CD4-positive, alpha-beta T cell treated with Interleukin-1 beta for 1 hour (primary cell): ENCODE measurements at regions not wholly inside any gene's neighbourhood (a gene's known extent, or its start where the extent isn't known, plus 50 kb on each side); places are given as distances from the start of the nearest gene placed in this dataset.
"Not testable (repeated sequence)": the region's sequence is repeated elsewhere in the genome, so short reads cannot be mapped to it uniquely, and the experiment has no call there.

ENCODE experiments used
- DNase-seq, 2 donors: peaks; one replicate each; pipeline ENCODE4 v3.0.0-alpha.2; 2020 to 2022

GRCh38 chr12:111247083-111247783 lies 121.7 kb downstream of the PHETA1 start:
- no peak for DNase-seq

- no peak for DNase-seq
Measured at GRCh38 chr12:111246477-111247011, 122.4 kb downstream of the PHETA1 start.

- DNase-seq, result no peak
Measured at GRCh38 chr12:111245701-111246476, 123.0 kb downstream of the PHETA1 start.

- DNase-seq, result no peak
Measured at GRCh38 chr12:111244673-111245072, 124.2 kb downstream of the PHETA1 start.

DNA sequence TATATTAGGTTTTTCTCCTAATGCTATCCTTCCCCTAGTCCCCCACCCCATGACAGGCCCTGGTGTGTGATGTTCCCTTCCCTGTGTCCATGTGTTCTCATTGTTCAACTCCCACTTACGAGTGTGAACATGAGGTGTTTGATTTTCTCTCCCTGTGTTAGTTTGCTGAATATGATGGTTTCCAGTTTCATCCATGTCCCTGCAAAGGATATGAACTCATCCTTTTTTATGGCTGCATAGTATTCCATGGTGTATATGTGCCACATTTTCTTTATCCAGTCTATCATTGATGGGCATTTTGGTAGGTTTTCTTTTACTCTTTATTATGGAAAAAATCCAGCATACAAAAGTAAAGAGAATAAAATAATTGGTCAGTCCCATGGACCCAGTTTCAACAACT lies 126.1 kb downstream of the PHETA1 start:
- DNase-seq, result not testable (repeated sequence)

- DNase-seq, result no peak
Measured at GRCh38 chr12:111242184-111242583, 126.7 kb downstream of the PHETA1 start.

DNA sequence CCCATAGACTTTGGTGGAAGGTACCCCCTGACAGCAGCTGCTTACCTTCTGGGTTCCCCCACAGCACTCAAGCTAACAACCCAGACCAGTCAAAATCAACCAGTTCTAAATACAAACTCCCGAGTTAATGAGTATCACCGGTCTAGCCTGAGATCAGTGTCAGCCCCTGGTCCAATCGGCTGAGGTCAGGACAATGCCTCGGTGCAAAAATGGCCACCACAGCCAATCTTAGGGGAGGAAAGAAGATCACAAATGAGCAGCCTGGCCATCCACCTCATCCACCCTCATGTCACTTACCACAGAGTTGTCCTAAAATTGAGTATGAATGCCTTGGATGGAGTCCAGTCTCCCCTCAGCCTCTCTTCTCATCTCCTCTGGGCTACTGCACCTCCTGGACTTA lies 128.5 kb downstream of the PHETA1 start:
- DNase-seq, result no peak

GRCh38 chr12:111239235-111239634 lies 129.7 kb downstream of the PHETA1 start:
- DNase-seq, result no peak

GRCh38 chr12:111238075-111238734 lies 130.7 kb downstream of the PHETA1 start:
- DNase-seq, result no peak

GRCh38 chr12:111234491-111234890 lies 134.4 kb downstream of the PHETA1 start:
- not testable (repeated sequence) for DNase-seq

DNA sequence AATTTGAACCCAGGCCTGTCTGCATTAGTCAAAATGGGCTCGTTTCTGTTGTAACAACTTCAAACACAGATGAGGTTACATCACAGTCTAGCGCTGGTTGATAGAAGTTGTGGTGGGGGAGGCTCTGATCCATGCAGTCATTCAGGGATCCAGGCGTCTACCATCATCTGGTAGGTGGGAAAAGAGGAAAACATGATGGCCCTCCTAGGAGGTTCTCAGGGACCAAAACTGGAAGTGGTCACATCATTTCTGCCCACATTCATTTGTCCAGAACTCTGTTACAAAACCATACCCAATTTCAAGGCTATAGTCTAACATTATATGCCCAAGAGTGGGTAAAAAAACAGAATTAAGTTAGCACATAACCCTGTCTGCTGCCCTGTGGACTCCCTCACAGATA lies 135.1 kb downstream of the PHETA1 start:
- no peak for DNase-seq

DNA sequence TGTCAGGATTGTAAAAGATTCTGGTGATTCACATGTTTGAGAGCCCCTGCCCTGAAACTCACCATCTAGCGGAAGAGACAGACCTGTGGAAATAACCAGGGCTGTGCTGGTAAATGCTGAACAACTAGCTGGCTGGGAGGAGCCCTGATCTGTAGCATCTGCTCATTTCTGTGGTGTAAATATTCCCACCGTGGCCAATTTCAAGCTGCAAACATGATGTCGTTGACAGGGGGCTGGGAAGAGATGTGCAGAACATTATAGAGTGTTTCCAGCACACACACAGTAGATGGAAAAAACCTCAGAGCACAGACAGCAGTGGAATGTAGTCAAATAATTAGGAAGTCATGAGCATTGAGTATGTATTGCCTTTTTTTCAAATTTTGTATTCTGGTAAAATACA lies 138.2 kb downstream of the PHETA1 start:
- no peak for DNase-seq

DNA sequence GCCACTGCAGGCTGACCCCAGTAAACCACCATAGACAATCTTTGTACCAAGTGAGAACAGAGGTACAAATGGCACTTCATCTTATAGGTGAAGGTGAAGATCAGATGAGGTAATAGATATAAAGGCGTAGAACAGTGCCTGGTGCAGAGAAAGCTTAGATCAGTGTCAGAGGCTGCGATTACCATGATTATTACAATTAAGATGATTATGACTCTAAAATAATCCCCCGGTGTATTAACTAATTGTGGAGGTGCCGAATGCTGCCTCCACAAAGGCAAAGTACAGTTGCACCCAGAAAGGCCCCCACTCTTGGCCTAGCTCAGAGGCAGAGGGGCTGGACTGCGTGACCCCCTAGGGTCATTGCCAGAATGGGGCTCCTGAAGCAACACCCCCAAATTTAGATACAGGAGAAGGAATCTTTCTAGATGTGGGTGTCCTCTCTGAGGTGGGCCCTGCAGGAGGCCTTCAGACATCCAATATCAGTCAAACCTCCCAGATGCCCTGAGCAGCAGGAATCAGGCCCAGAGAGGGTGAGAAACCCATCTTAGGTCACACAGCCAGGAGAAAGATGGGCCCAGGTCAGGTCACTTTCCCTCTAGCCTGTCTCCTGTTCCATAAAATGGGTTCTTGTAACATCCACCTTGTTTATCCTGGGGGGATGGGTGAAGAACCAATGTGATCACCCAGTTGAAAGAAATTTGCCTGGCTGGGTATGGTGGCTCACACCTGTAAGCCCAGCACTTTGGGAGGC lies 139.8 kb downstream of the PHETA1 start:
- no peak for DNase-seq

- no peak for DNase-seq
Measured at GRCh38 chr12:111227476-111228420, 141.1 kb downstream of the PHETA1 start.

- no peak for DNase-seq
Measured at GRCh38 chr12:111226680-111227079, 142.2 kb downstream of the PHETA1 start.

- no peak for DNase-seq
Measured at GRCh38 chr12:111225307-111225706, 143.6 kb downstream of the PHETA1 start.

DNA sequence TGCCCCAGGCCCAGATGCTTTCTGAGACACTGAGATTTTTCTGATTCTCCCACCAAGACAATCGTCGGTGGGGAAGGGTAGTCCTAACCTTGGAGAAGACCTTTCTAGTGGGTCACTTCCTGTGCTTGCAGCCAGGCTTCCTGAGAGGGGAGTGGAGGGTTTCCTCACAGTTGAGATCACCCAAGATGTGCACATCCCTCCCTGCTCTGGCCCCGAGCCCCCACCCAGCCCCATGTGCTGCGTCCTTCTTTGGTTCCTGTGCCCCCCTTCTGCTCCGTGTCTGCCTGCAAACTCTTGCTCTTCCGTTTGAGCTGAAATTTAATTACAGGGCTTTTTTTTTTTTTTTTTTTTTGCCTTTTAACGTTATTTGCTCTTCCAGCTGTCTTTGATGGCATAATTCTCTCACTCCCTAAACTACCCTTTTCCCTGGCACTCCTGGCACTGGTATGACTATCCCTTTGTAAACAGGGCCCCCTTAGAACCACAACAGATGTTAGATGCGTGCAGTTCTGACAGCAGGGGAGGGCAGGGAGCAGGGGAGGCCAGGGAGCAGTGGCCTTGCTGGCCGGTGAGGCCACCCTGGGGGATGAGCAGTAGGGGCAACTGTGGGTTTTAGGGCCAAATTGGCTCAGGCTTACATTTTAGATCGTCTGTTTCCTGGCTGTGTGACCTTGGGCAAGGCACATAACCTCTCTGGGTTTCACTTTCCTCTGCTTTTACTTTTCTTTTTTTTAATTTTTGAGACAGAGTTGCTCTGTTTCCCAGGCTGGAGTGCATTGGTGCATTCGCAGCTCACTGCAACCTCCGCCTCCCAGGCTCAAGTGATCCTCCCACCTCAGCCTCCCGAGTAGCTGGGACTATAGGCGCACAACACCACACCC lies 144.5 kb downstream of the PHETA1 start:
- DNase-seq, result no peak

- DNase-seq, result no peak
Measured at GRCh38 chr12:111222523-111222922, 146.4 kb downstream of the PHETA1 start.

DNA sequence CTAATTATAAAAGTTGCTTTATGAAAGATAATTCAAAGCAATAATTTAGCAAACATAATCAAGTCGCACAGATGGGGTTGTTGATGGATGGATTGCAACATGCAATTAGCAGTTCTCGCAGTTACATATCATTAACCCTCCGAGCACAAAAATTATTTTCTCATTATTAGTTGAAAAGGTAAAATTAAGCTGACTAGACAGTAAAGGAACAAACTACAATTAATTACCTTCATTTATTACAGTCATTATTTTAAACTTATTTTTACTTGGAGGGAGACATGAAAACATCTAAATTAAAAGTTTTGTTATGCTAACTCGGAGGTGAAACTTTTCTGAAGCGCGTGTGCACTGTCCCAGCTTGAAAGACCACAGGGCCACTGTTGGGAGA lies 146.9 kb downstream of the PHETA1 start:
- no peak for DNase-seq
